MCF 10A (cell line): ENCODE measurements at regions not wholly inside any gene's neighbourhood (a gene's known extent, or its start where the extent isn't known, plus 50 kb on each side); places are given as distances from the start of the nearest gene placed in this dataset.

Experiments used
- BruUV-seq: library from RNA; stranded (reverse); fragments of 400-500 nt; replicated peaks from 2 replicates; lab custom pipeline; 2021; lab: Mats Ljungman, UMichigan
- CTCF ChIA-PET: fragments of 300-600 bp; sonication (Branson Sonifier 250); formaldehyde crosslinking; extraction: SDS; loops from one replicate; lab custom pipeline; 2021; ENCODE audit warnings: antibody characterized with exemption, inconsistent platforms; lab: Yijun Ruan, JAX
- POLR2A ChIA-PET: fragments of 300-600, 350-650 bp; sonication (Branson Sonifier 250); formaldehyde crosslinking; extraction: SDS; loops from one replicate; lab custom pipeline; 2020; ENCODE audit warnings: antibody characterized with exemption, inconsistent platforms; lab: Yijun Ruan, JAX
- DNase-seq: peaks from one replicate; pipeline ENCODE4 v3.0.0-alpha.2; 2018; ENCODE audit not compliant: unreplicated experiment
- H3K27ac Mint-ChIP-seq: one replicate; pipeline ENCODE4 v1.8.0; 2022; ENCODE audit warnings: mild to moderate bottlenecking, low read depth, mixed read lengths; ENCODE audit not compliant: unreplicated experiment
- H3K27me3 Mint-ChIP-seq: one replicate; pipeline ENCODE4 v1.8.0; 2022; ENCODE audit warnings: mixed read lengths; ENCODE audit not compliant: insufficient read depth, unreplicated experiment
- H3K36me3 Mint-ChIP-seq: one replicate; pipeline ENCODE4 v1.8.0; 2022; ENCODE audit warnings: mild to moderate bottlenecking, moderate library complexity, mixed read lengths; ENCODE audit not compliant: insufficient read depth, unreplicated experiment
- H3K4me1 Mint-ChIP-seq: one replicate; pipeline ENCODE4 v1.8.0; 2022; ENCODE audit warnings: mixed read lengths; ENCODE audit not compliant: insufficient read depth, unreplicated experiment
- H3K4me3 Mint-ChIP-seq: one replicate; pipeline ENCODE4 v1.8.0; 2022; ENCODE audit warnings: mild to moderate bottlenecking, moderate library complexity, mixed read lengths; ENCODE audit not compliant: unreplicated experiment
- H3K9me3 Mint-ChIP-seq: one replicate; pipeline ENCODE4 v1.8.0; 2022; ENCODE audit warnings: mixed read lengths; ENCODE audit not compliant: unreplicated experiment
- intact Hi-C: fragments of 100-400 bp; cut with micrococcal nuclease; formaldehyde crosslinking; loops from 2 replicates; pipeline ENCODE4 v1.14.1; 2022
- TF ChIP-seq, protein P1 (sequence below): fragments of 200-600 bp; IDR thresholded peaks from one replicate; pipeline ENCODE4 v1.8.0; 2022; ENCODE audit warnings: antibody characterized with exemption, mild to moderate bottlenecking; ENCODE audit not compliant: unreplicated experiment

DNA sequence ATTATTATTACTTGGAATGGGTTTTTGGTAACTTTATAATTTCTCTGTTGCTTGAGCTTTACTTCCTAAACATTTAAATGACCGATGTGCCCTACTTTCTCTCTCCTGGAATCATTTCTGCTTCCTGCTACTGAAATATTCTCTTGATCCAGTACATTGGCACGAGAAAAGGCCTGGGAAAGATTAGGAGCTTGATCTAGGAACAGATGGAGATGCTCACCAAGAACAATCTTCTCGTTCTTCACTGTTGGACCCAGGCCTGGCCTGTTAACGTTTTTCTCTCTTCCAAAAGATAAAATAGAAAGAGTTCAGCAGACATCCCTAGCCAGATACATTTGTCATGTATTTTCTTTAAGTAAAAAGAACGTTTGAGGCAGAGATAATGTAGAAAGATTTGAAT, 1356.8 kb upstream of the CRIM1 start:
- no peak for DNase-seq
- H3K36me3 Mint-ChIP-seq, result no peaks in the 10 kb centered on the region

GRCh38 chr2:34997779-34998178, 1357.8 kb upstream of the CRIM1 start:
- no peaks in the 10 kb centered on the region for H3K4me1 Mint-ChIP-seq
- H3K9me3 Mint-ChIP-seq, result no peaks in the 10 kb centered on the region
- ChIA-PET POLR2A (no interaction called here), CTCF (no interaction called here)
- peak; percentile 6 for DNase-seq
- peaks cover 50% of the 10 kb centered on the region for H3K27me3 Mint-ChIP-seq
- no peak overlapping the region for H3K27ac Mint-ChIP-seq
- no peaks in the 10 kb centered on the region for H3K36me3 Mint-ChIP-seq
- intact Hi-C loops, result no loop called here
- BruUV-seq, result no TSS peak
- H3K4me3 Mint-ChIP-seq, result no peak overlapping the region
- TF ChIP-seq, protein P1, sequence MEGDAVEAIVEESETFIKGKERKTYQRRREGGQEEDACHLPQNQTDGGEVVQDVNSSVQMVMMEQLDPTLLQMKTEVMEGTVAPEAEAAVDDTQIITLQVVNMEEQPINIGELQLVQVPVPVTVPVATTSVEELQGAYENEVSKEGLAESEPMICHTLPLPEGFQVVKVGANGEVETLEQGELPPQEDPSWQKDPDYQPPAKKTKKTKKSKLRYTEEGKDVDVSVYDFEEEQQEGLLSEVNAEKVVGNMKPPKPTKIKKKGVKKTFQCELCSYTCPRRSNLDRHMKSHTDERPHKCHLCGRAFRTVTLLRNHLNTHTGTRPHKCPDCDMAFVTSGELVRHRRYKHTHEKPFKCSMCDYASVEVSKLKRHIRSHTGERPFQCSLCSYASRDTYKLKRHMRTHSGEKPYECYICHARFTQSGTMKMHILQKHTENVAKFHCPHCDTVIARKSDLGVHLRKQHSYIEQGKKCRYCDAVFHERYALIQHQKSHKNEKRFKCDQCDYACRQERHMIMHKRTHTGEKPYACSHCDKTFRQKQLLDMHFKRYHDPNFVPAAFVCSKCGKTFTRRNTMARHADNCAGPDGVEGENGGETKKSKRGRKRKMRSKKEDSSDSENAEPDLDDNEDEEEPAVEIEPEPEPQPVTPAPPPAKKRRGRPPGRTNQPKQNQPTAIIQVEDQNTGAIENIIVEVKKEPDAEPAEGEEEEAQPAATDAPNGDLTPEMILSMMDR, result no peak

More for the DNA sequence above, 1356.8 kb upstream of the CRIM1 start:
- BruUV-seq, result no TSS peak
- Mint-ChIP-seq H3K4me1 (no peaks in the 10 kb centered on the region), H3K9me3 (no peaks in the 10 kb centered on the region), H3K4me3 (no peak overlapping the region), H3K27ac (no peak overlapping the region), H3K27me3 (peaks cover 60% of the 10 kb centered on the region)
- ChIA-PET CTCF (interaction anchor here (1.1 kb wide), 1 partner anchor 13 kb away, joined by 3 read pairs; no protein-coding TSS in a partner anchor), POLR2A (no interaction called here)
- intact Hi-C loops, result no loop called here
- TF ChIP-seq, protein P1, result no peak

DNA sequence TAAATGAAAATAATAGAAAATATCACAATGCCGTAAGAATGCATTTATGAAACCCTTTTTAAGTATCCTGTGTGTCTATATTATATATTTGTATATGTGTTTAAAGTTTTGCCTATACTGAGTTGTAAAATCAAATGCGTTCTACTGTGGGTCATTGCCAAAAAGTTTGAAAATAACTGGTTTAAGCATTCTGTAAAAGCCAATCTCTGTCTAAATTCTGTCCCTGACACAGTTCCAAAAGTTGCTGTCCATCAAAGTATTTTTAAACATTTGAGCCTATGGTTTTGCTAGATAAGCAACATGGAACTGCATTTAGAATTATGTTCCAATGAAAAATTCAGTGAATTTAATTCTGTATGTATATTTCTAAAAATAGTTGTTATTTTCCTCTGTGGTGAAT, 1360.4 kb upstream of the CRIM1 start:
- POLR2A ChIA-PET, result no interaction called here

GRCh38 chr2:34991508-34992274, 1363.9 kb upstream of the CRIM1 start:
- Mint-ChIP-seq H3K4me3 (no peak overlapping the region), H3K27me3 (peaks cover 48% of the 10 kb centered on the region), H3K27ac (no peak overlapping the region), H3K36me3 (no peaks in the 10 kb centered on the region), H3K9me3 (no peaks in the 10 kb centered on the region), H3K4me1 (no peaks in the 10 kb centered on the region)
- DNase-seq, result no peak
- ChIA-PET POLR2A (no interaction called here), CTCF (no interaction called here)
- TF ChIP-seq, protein P1, result no peak
- BruUV-seq, result no TSS peak
- intact Hi-C loops, result no loop called here

More for the DNA sequence above, 1360.4 kb upstream of the CRIM1 start:
- Mint-ChIP-seq H3K36me3 (no peaks in the 10 kb centered on the region), H3K4me3 (no peak overlapping the region), H3K27me3 (peaks cover 42% of the 10 kb centered on the region), H3K9me3 (no peaks in the 10 kb centered on the region), H3K4me1 (no peaks in the 10 kb centered on the region), H3K27ac (no peak overlapping the region)
- TF ChIP-seq, protein P1, result no peak
- intact Hi-C loops, result no loop called here
- CTCF ChIA-PET, result no interaction called here
- no peak for DNase-seq
- no TSS peak for BruUV-seq
